Tibial artery (tissue), 4 donors: ENCODE measurements at regions not wholly inside any gene's neighbourhood (a gene's known extent, or its start where the extent isn't known, plus 50 kb on each side); places are given as distances from the start of the nearest gene placed in this dataset.
"Not testable (repeated sequence)": the region's sequence is repeated elsewhere in the genome, so short reads cannot be mapped to it uniquely, and the experiment has no call there.

Source experiments
- DNase-seq, 2 donors: peaks; one replicate each; pipeline ENCODE4 v3.0.0-alpha.2; 2019
- H3K27ac ChIP-seq, 2 donors: fragments of 200-600 bp; sonication (generic) in 1 of 2; 1 replicate in 1 of 2; 2 replicates in 1 of 2; pipeline ENCODE4 v1.5.1; 2018 to 2019; ENCODE audit warnings: mild to moderate bottlenecking in 1 of 2
- H3K27me3 ChIP-seq, 2 donors: fragments of 200-600 bp; sonication (generic) in 1 of 2; one replicate each; pipeline versions ENCODE4 v1.5.1 to v1.6.0; 2016 to 2019
- H3K36me3 ChIP-seq, 3 donors: fragments of 200-600 bp; sonication (generic) in 2 of 3; one replicate each; pipeline ENCODE4 v1.5.1; 2016 to 2019; ENCODE audit warnings: mild to moderate bottlenecking in 2 of 3
- H3K4me1 ChIP-seq, 4 donors: fragments of 200-600 bp; sonication (generic) in 2 of 4; 1 replicate in 3 of 4; 2 replicates in 1 of 4; pipeline ENCODE4 v1.5.1; 2016 to 2019
- H3K4me3 ChIP-seq, 2 donors: fragments of 200-600 bp; sonication (generic) in 1 of 2; 1 replicate in 1 of 2; 2 replicates in 1 of 2; pipeline ENCODE4 v1.5.1; 2018 to 2019; ENCODE audit warnings: mild to moderate bottlenecking in 2 of 2
- H3K9me3 ChIP-seq, 3 donors: fragments of 200-600 bp; sonication (generic) in 1 of 3; one replicate each; pipeline ENCODE4 v1.5.1; 2016 to 2019
- CTCF ChIP-seq, 2 experiments: fragments of 200-600 bp in 1 of 2; fragments of 450-650 bp in 1 of 2; IDR thresholded peaks; one replicate each; pipeline ENCODE4 v1.5.1; 2017 to 2019; ENCODE audit warnings: antibody characterized with exemption in 2 of 2, mild to moderate bottlenecking in 1 of 2, moderate library complexity in 1 of 2
- intact Hi-C: fragments of 100-400 bp; cut with DNase I; formaldehyde crosslinking; loops from one replicate; pipeline ENCODE4 v1.15.0; 2023; ENCODE audit warnings: low total_unique reads

GRCh38 chr7:35869810-35870209 is 69.0 kb downstream of the SEPTIN7 start:
- peaks cover 0 to 71% (median 10%) of the 10 kb centered on the region in 4 donors for H3K4me1 ChIP-seq
- TF ChIP-seq CTCF (IDR thresholded peaks at IDR 0.05) = no peak

GRCh38 chr7:35871856-35872255 is 71.0 kb downstream of the SEPTIN7 start:
- no peaks in the 10 kb centered on the region for H3K9me3 ChIP-seq

More at GRCh38 chr7:35869810-35870209, 69.0 kb downstream of the SEPTIN7 start:
- Histone ChIP-seq H3K36me3 (peaks cover 0 to 13% (median 10%) of the 10 kb centered on the region in 3 donors), H3K4me3 (no peak overlapping the region), H3K9me3 (no peaks in the 10 kb centered on the region), H3K27me3 (no peaks in the 10 kb centered on the region), H3K27ac (peak overlapping the region; percentile 51 to 63)
- DNase-seq = no peak
- intact Hi-C loops = loop anchor here (10.0 kb wide), 1 partner anchor 65 kb away; the partner anchor contains the start of gene SEPTIN7

GRCh38 chr7:35874886-35875285 is 74.0 kb downstream of the SEPTIN7 start:
- intact Hi-C loops = loop anchor here (10.0 kb wide), 1 partner anchor 70 kb away; the partner anchor contains the start of gene SEPTIN7
- H3K27ac ChIP-seq = peak overlapping the region; percentile 26 to 47
- no peak overlapping the region for H3K4me3 ChIP-seq
- H3K4me1 ChIP-seq = peaks cover 0 to 77% (median 23%) of the 10 kb centered on the region in 4 donors
- no peak for DNase-seq
- no peaks in the 10 kb centered on the region for H3K27me3 ChIP-seq
- no peaks in the 10 kb centered on the region for H3K9me3 ChIP-seq
- no peaks in the 10 kb centered on the region for H3K36me3 ChIP-seq
- no peak for TF ChIP-seq CTCF (IDR thresholded peaks at IDR 0.05)

More at GRCh38 chr7:35871856-35872255, 71.0 kb downstream of the SEPTIN7 start:
- DNase-seq = no peak
- peaks cover 0 to 73% (median 22%) of the 10 kb centered on the region in 4 donors for H3K4me1 ChIP-seq
- intact Hi-C loops = loop anchor here (10.0 kb wide), 1 partner anchor 67 kb away; the partner anchor contains the start of gene SEPTIN7
- no peaks in the 10 kb centered on the region for H3K27me3 ChIP-seq
- no peak for TF ChIP-seq CTCF (IDR thresholded peaks at IDR 0.05)
- H3K36me3 ChIP-seq = peaks cover 0 to 10% (median 6%) of the 10 kb centered on the region in 3 donors
- peak overlapping the region in 1 of 2 donors; percentile 10 for H3K27ac ChIP-seq
- H3K4me3 ChIP-seq = no peak overlapping the region

- intact Hi-C loops = loop anchor here (10.0 kb wide), 1 partner anchor 70 kb away; the partner anchor contains the start of gene SEPTIN7
- no peak for DNase-seq
- Histone ChIP-seq H3K9me3 (no peaks in the 10 kb centered on the region), H3K4me1 (peaks cover 0 to 76% (median 23%) of the 10 kb centered on the region in 4 donors), H3K36me3 (no peaks in the 10 kb centered on the region), H3K4me3 (no peak overlapping the region), H3K27ac (peak overlapping the region; percentile 26 to 47), H3K27me3 (no peaks in the 10 kb centered on the region)
- TF ChIP-seq CTCF (IDR thresholded peaks at IDR 0.05) = no peak
Measured at GRCh38 chr7:35875292-35875691, 74.4 kb downstream of the SEPTIN7 start.

GRCh38 chr7:35878351-35878750 is 77.5 kb downstream of the SEPTIN7 start:
- DNase-seq = no peak

GRCh38 chr7:35887430-35887829 is 86.6 kb downstream of the SEPTIN7 start:
- H3K9me3 ChIP-seq, DNase-seq, H3K4me3 ChIP-seq, H3K4me1 ChIP-seq, H3K27me3 ChIP-seq, H3K27ac ChIP-seq, intact Hi-C loops: not testable (repeated sequence)
- peaks cover 28 to 63% (median 33%) of the 10 kb centered on the region in 3 donors for H3K36me3 ChIP-seq

More at GRCh38 chr7:35878351-35878750, 77.5 kb downstream of the SEPTIN7 start:
- Histone ChIP-seq H3K36me3 (peaks cover 3 to 8% (median 7%) of the 10 kb centered on the region in 3 donors), H3K4me1 (peaks cover 0 to 72% (median 13%) of the 10 kb centered on the region in 4 donors), H3K27ac (no peak overlapping the region), H3K9me3 (no peaks in the 10 kb centered on the region), H3K4me3 (no peak overlapping the region), H3K27me3 (no peaks in the 10 kb centered on the region)
- intact Hi-C loops = loop anchor here (10.0 kb wide), 1 partner anchor 74 kb away; the partner anchor contains the start of gene SEPTIN7
- TF ChIP-seq CTCF (IDR thresholded peaks at IDR 0.05) = no peak
